ENCODE measurements at regions not wholly inside any gene's neighbourhood (a gene's known extent, or its start where the extent isn't known, plus 50 kb on each side); places are given as distances from the start of the nearest gene placed in this dataset.
"Not testable (repeated sequence)": the region's sequence is repeated elsewhere in the genome, so short reads cannot be mapped to it uniquely, and the experiment has no call there.

DNA sequence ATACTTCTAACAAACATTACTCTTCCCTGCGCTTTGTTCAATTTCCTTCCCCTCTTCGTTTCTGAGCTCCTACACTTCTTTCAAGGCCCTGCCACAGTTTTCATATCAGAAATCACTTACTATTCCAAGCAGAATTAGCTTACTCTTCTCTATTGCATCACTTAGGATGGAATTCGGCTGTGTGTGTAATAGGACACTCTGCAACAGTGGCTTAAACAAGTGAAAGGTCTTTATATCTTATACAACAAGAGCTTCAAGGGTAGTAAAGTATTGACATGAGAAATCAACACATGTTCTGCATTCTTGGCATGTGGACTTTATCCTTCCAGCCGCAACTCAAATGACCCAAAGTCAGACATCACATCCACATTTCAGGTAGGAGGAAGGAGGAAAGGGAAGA is 279.6 kb downstream of the PCDH20 start:
- DNase-seq: no peak

DNA sequence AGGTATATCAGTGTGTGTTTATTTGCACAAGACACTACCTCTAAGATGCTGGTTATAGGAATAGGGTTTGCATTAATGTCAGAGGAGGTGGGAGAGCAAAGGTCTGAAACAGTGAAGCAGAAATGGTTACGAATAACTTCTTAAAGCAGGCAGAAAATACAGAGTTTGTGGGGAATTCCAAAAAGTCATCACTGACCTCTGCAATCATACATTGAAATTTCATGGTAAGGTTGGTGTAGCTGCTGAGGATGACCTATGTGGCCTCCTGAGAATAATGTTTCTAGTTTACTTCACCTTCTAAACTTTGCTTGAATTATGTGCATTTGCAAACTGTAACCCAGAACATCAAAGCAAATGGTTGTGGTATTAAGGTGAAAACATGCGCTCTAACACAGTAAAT is 280.1 kb downstream of the PCDH20 start:
- DNase-seq: no peak

DNA sequence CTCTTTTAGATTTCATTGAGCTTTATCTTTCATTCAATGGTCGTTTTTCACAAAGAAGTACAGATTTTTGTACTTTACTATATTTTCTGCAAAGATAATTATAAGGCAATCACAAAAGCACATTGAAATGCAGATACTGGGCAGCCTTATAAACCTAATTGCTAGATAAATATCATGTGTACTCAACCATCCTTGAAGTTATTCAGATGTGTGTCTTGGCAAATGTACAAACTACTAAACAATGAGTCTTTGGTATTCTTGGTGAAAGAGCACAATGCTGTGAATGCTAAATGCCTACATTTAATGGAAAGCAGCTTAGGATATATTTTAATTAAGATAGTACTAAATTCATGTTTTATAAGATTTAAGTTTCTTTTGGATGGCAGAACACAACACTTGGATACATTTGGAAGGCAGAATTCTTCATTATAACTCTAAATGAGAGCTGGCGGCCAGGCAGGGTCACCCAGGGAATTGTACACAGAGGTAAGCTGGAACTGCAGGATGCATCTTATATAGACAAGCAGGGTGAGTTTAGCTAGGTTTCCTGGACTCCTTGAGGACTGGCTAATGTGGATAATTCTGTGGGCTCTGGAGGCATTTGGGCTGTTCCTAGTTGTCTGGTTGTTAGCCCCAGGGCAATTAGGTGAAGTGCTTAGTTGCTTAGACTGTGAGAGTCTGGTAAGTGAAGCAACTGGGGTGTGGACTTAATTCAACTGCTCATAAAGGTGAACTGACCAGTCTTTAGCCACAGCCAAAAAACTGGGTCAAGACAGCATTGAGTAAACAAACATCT is 286.6 kb downstream of the PCDH20 start:
- DNase-seq: no peak

DNA sequence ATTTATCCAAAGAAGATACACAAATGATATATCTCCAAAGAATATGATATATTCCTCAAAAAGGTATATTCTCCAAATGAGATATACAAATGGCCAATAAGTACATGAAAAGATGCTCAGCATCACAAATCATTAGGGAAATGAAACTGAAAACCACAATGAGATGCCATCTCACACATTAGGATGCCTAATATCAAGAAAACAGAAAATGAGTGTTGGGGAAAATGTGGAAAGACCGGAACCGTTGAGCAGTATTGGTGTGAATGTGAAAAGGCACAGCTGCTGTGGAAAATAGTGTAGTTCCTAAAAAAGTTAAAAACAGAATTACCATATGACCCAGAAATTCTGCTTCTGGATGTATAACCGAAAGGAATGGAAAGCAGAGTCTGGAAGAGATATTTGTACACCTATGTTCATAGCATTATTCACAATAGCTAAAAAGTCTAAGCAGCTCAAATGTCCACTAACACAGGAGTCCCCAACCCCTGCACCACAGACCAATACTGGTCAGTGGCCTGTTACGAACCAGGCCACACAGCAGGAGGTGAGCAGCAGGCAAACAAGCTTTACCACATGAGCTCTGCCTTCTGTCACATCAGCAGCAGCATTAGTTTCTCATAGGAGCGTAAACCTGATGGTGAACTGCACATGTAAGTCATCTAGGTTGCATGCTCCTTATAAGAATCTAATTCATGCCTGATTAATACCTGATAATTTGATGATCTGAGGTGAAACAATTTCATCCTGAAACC is 291.9 kb downstream of the PCDH20 start:
- no peak for DNase-seq

DNA sequence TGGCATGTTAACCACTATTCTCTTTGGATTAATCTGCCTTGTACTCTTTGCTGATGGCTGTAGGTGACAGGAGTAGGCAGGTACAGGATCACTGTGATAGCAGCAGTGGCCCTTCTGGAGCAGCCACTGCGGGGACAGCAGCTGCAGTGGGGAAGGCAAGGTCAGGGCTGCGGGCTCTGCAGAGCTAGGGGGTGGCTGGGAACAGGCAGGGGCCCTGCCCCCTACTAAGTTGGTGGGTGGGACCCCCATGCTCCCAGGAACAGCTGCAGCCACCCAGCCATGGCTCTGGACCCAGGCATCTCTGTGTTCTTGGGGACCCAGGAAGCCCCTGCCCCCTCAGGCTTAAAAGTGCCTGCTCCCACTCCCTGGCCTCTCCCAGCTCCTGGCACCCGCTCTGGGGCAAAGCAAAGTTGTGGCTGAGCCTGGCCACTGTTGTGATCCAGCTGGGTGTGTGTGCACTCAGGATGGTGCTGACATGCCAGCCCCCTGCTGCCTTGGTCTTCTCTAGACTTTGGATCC is 302.4 kb downstream of the PCDH20 start:
- DNase-seq: no peak

DNA sequence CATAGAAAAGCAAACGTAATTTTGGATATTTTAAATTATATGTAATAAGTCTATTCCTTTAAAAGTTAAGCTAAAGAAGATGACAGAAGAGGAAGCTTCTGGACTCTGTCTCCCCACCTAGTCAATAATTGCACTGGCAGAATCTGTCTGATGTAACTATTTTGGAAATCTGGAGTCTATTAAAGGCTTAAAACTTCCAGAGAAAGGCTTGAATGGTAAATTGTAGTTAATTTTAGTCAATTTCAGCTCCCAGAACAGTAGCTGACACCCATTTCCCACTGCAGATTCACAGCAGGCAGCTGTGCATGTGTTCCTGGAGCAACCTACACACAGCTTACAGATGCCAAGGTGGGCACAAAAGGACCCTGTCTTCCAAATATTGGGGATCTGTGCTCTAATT is 304.1 kb downstream of the PCDH20 start:
- DNase-seq: no peak

DNA sequence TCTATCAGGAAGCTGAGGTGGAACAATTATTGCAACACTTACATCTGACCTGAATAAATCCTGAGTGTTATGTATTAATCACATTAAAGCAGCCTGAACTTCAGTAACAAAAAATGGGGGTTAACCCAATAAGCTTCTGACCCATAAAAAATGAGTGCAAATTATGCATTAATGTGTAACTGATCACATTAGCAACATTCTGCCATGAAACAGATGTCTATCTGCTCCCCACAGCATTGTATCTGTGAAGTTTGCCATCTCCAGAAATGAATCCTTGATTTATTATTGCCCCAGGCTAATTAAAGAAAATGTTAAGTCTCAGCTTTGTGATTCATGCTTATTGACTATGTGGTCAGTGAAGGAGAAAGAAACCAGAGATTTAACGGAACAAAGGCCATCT is 304.9 kb downstream of the PCDH20 start:
- DNase-seq: no peak

DNA sequence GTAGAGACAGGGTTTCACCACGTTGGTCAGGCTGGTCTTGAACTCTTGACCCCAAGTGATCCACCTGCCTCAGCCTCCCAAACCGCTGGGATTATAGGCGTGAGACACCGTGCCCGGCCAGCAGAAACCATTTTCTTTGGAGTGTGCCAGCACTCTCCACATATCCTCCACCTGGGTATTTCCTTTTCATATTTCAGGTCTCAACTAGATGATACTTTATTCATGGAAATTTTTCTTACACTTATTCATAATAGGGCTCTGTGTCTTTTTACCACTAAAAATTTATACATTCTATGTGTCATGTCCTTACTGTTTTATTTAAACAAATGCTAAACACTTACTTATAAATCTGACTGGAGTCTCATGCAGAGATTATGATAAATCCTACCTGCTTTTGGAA is 305.9 kb downstream of the PCDH20 start:
- no peak for DNase-seq

DNA sequence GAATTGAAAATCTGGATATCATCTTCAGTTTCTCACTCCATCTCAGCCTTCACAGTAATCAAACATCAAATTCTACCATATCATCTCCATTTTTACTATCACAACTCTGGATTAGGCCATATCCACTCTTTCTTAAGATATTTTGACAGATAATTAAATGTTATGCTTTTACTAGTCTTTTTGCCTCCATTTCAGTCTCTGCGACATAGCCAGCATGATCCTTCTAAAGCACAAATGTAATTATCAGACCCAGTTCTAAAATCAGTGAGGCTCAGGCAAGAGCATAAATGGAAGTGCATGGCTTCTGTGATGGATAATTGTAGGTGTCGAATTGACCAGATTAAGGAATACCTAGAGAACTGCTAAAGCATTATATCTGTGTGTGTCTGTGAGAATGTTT is 307.7 kb downstream of the PCDH20 start:
- no peak for DNase-seq

DNA sequence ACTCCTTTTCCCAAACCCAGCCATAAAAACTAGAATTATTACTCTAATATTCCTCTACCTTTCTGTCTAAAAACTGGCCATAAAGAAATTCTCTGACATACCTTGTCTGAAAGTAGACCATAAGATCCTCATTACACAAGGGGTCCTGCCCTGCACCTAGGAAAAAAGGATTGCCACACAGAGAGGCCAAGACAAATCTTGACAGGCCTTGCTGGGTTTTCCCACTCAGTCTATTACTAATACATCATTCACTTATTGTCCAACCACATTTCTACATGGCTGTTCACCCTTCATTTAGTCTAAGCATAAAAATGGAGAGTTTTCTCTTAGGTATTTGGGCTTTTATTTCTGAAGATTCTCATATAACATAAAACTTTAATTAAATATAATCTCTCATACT is 319.8 kb downstream of the PCDH20 start:
- no peak for DNase-seq

DNA sequence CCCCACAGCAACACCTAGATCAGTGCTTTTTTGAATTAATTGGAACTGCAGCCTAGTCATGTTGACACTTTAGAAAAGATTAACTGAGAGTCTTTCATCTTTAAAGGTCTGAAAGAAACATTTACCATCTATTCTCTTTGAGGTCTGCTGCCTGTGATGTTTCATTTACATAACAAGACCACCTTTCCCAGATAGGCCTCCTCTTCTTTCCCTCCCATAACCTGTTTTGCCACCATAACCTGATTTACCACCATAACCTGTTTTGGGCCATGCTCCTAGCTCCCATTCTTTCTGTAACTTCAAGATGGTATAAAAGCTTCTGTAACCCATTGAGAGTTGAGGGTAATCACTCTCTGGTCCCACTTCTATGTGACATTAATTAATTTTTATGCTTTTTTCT is 320.8 kb downstream of the PCDH20 start:
- DNase-seq: no peak

DNA sequence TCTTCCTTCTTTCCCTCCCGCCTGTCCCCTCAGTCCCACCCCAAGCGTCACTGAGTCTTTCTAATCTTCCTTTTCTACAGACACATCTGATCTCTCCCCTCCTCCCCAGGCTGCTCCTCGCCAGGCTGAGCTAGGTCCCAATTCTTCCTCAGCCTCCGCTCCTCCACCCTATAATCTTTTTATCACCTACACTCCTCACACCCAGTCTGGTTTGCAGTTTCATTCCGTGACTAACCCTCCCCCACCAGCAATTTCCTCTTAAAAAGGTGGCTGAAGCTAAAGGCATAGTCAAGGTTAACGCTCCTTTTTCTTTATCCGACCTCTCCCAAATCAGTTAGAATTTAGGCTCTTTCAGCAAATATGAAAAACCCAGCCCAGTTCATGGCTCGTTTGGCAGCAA is 325.8 kb downstream of the PCDH20 start:
- DNase-seq: not testable (repeated sequence)

DNA sequence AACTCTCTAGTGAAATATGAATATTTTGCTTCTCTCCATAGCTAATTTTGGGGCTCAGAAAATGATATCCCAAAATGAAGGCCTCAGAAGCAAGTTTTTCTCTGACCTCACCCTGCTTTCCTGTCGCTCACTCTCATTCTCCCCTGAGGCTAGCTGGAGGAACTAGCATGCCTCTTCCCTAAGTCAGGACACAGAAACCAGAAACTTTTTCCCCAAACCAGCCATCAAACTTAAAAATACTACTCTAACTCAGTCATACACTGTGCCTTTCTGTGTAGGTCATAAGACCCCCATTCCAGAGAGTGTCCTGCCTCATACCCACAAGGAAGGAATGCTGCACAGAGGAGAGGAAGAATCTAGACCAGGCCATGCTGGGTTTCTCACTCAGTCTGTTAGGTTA is 329.6 kb downstream of the PCDH20 start:
- no peak for DNase-seq

DNA sequence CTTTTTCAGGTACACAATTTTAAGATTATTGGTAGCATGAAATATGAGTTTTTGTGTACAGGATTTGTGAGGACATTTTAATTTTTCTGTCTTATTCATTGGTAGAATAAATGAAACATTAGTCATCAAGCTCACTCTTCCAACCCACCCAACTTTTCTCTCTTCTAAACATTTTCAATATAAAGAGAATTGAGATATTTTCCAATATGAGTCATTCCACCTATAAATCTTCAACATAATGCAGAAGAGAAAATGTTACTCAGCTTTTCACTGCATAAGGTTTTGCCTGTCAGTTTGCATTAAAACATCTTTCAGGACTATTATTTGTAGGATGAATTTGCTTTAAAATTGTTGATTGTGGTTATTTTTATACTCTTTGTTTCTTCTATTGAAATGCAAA is 330.7 kb downstream of the PCDH20 start:
- no peak for DNase-seq

DNA sequence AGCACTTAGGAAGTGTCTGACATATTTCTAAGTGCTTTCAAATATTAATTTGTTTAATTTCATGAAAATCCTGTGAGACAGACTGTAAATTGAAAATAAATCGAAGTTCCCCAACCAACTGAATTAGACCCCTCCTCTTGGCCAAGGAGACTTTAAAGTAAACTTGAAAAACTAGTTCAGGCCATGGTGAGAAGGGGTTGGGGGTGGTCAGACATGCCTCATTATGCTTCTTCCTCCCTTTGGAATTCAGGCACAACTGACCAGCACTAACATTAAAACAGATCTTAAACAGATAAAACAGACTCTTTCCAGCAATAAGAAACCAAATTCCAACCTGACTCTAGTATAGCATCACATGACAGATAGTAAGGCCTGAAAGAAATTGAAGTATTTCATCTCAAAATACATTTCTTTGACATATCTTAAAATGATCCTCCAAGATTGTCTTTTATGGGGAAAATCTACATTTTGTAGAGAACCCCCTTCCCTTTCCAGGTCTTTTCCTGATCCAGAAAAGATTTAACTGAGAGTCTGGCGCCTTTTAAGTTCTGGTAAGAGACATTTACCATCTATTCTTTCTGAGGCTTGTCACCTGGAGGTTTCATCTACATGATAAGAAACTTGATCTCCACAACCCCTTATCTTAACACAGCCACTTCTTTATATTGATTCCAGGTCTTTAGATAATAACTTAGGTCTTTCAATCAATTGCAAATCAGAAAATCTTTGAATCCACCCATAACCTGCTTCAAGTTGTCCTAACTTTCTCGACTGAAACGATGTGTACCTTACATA is 336.5 kb downstream of the PCDH20 start:
- DNase-seq: no peak

DNA sequence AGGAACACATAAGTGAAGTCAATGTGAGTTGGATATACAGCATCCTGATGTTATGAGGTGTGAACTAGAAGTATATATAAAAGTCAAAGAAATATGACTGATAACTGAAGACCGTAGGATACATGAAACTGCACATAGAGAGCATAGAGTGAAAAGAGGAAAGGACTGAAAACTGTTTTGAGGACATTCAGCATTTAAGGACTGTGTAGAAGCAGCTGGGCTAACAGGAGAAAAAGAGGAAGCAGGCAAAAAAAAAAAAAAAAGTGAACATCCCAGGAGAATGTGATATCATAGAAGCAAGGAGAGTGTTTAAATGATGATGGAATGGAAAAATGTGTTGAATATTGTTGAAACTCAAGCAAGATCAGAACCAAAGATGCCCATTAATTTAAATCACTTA is 363.5 kb downstream of the PCDH20 start:
- no peak for DNase-seq

DNA sequence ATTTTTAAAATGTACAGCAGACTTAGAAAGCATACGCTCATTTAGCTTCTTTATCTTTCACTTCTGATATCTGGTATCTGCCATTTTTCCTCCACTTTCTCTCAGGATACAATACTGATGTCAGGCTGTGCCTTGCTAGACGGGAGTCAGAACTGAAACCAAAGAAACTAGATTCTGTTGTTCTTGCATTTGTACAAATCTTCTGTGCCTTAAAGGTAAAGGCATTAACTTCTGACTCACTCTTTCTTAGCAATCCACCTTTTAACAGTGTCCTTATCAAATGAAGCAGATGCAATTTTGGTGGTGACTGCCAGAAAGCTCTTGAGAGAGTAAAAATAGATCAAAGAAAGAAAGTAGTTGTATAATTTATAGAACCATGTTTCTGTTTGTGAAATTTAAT is 370.4 kb downstream of the PCDH20 start:
- DNase-seq: no peak

DNA sequence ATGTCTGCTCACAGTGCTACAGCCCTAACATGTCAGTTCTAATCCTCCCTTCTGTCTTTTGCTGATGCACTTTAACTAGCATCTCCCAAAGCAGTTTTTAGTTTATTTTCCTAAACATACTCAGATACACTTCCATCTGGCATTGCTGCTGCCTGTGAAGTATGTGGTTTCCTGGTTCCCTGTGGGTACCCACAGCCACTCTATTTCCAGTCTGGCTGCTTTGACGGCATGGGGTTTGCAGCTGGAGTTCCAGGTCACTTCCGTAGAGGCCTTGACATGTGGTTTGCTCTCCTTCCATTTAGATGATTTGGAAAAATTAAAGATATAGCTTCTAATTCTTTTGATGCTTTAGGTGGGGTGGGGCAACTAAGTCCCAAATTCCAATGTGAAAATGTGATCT is 375.5 kb downstream of the PCDH20 start:
- no peak for DNase-seq

DNA sequence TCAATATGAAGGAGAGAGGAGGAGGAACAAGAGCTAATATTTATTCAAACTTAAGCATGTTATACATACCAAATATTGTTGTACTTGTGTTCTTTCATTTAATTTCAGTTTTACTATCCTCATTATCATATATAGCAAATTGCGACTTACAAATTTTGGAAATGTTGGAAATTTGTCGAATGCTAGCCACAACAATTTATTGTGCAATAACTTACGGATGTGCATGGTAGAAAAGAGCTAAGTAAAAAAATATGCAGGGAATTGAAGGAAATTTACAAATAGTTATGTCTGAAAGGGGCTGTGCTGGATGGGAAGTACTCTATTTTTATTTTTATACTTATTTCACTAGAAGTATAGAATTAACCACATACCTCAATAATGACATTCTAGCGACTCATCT is 376.3 kb downstream of the PCDH20 start:
- DNase-seq: no peak

DNA sequence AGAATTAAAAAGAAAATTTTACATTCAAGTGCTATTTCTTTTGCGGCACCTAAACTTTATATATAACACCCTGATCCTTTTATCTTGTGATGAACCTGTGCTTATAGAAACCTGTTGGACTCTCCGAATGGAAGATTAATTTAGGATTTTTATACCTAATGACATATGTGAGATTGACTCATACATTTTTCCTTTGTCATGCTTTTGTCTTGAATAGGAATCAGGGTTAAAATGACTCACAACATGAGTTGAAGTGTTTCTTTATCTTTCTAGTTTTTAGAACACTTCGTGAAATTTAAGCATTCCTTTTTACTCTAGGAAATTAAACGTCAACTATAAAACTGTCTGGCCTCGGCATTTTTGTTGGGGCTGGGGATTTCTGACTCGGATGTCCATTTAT is 378.9 kb downstream of the PCDH20 start:
- DNase-seq: no peak

DNA sequence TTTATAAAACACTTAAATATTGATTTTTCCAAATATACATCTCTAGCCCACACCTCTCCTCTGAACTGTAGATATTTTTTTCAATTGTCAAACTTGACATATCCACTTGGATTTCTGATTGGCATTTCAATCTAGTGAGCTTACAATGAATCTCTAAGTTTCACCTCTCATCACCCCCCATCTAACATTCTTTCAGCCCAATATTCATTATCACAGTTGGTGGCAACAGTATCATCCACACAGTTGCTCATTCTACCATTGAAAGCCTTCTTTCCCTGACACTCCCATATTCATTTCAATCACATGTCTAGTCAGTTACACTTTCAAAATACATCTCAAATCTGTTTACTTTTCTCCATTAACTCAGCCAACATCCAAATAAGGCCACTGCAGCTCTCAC is 385.2 kb downstream of the PCDH20 start:
- DNase-seq: no peak

DNA sequence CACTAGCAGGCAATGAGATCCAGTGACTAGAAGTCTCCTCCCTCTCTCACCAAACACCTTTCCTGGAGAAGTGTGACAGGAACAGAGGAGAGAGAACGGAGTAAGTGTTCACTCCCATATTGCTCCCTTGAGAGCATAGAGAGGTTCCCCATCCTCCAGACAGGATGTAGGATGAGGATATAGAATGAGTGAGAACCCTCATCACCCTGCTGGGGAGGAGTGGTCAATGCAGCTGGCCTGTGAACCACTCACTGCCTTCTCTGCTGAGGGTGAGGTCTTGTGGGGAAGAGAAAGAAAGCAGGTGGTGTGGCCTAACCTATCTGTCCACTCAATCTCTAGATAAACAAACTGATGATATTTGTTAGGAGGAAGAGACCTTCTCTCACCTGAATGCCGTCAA is 386.6 kb downstream of the PCDH20 start:
- no peak for DNase-seq

DNA sequence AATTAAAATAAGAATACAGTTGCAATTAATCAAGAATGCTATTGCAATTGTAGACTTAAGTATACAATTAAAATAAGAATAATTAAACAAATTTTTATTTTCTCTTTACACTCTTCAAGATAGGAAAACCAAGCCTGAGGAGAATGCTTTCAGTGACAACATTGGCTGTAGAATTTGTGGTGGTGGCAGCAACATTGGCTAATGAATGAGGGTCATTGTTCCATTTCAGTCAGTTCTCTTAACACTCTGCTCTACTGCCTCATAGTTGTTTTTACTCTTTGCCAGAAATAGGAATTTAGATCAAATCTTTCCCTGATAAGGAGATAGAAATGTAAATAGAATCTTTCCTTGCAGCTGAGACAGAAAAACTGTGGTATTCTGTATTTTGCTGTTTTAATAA is 391.6 kb downstream of the PCDH20 start:
- no peak for DNase-seq

DNA sequence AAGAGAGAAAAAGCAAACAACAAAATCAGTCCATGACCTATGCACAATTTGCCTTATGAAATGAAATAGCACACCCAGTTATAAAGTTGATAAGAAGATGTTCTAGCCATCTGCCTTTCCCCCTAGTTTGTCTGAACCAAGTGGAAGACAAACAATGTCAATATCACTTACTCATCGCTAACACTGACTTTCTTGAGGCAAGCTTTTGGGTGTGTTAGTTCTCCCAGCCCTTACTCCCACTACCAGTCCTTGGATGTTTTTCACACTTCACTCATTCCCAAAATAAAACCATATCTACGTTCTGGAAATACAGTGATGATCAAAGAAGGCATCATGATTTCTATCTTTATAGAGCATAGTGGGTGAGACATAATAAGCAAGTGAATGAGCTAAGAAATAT is 393.8 kb downstream of the PCDH20 start:
- no peak for DNase-seq

Measured in activated CD4-positive, alpha-beta T cell treated with anti-CD3 and anti-CD28 coated beads, Interleukin-2, amount 50 U/mL, for 16 hours (primary cell).